ENCODE measurements at regions not wholly inside any gene's neighbourhood (a gene's known extent, or its start where the extent isn't known, plus 50 kb on each side); places are given as distances from the start of the nearest gene placed in this dataset.
"Not testable (repeated sequence)": the region's sequence is repeated elsewhere in the genome, so short reads cannot be mapped to it uniquely, and the experiment has no call there.

GRCh38 chr7:32691965-32692815 is 196.9 kb downstream of the AVL9 start:
- not testable (repeated sequence) for DNase-seq (ENCODE audit: low spot score)

GRCh38 chr7:32688092-32688491 is 192.8 kb downstream of the AVL9 start:
- not testable (repeated sequence) for DNase-seq (ENCODE audit: low spot score)

DNA sequence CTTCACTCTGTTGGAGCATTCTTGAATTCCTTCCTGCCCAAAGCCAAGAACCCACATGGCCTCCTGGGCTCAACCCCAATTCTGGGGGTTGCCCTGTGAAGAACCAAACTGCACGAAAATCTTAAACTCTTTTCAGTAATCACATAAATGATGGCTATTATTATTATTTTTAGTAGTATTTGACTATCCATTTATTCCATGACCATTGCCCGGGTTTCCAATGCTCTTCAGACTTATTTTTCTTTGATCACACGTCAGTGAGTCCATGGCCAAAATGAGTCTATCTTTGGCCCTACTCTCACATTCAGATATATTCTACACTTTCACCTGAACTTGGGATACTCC is 185.9 kb downstream of the AVL9 start:
- DNase-seq (ENCODE audit: low spot score) = no peak

DNA sequence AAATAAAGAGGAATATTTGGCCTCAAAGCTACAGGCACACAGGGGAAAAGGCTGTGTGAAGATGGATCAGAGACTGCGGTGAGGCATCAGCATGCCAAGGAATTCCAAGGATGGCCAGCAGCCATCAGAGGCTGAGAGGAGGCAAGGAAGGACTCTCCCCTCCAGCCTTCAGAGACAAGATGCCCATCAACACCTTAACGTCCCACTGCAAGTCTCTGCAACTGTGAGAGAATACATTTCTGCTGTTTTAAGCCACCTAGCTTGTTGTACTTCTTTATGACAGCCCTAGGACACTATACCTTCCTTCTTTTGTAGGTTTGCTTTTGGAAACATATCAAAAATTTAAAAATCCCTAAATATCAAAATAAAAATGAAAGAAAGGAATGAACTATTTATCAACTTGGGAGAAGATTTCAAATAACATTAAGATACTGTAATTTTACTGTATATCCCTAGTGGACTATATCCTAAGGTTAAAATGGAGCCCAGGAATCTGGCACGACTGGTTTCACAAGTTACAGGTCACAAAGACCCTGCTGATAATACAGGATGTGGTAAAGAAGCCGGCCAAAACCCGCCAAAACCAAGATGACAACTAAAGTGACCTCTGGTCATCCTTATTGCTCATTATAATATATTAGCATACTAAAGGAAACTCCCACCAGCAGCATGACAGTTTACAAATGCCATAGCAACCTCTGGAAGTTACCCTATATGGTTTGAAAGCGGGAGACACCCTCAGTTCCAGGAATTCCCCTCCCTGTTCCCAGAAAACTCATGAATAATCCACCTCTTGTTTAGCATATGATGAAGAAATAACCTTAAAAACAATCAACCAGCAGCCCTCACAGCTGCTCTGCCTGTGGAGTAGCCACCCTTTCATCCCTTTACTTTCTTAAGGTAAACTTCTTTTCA is 185.2 kb downstream of the AVL9 start:
- DNase-seq (ENCODE audit: low spot score) = no peak

- DNase-seq (ENCODE audit: low spot score) = no peak
These were observed 183.9 kb downstream of the AVL9 start for GRCh38 chr7:32679192-32679591.

GRCh38 chr7:32677593-32677992 is 182.3 kb downstream of the AVL9 start:
- no peak for DNase-seq (ENCODE audit: low spot score)

DNA sequence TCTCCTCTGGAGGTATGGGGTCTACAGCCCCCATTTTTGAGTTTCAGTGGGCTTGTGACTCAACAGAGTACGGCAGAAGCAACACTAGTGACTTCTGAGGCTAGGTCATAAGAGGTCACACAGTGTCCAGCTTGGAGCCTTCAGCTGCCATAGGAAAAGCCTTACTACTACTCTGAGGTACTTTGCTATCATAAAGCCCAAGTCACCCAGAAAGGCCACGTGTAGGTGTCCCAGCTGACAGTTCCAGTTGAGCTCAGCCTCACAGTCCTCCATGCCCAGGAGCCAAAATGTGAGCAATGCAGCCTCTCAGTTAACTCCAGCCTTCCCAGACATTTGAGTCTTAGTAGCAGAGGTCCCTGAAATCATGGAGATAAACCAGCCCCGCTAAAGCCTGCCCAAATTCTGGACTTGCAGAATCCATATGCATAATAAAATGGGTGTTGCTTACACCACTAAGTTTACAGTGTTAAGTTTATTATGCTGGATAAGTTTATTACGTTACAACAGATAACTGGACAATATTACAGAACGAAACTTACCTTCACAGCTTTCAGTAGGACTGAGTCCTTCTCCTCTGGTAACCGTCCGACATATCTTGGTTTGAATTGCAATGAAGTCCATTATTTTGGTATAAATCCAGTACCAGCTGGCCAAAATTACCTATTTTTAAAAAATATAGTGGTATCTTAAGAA is 181.1 kb downstream of the AVL9 start:
- no peak for DNase-seq (ENCODE audit: low spot score)

GRCh38 chr7:32673275-32673983 is 178.1 kb downstream of the AVL9 start:
- DNase-seq (ENCODE audit: low spot score) = no peak

GRCh38 chr7:32670110-32671025 is 175.1 kb downstream of the AVL9 start:
- DNase-seq (ENCODE audit: low spot score) = no peak

DNA sequence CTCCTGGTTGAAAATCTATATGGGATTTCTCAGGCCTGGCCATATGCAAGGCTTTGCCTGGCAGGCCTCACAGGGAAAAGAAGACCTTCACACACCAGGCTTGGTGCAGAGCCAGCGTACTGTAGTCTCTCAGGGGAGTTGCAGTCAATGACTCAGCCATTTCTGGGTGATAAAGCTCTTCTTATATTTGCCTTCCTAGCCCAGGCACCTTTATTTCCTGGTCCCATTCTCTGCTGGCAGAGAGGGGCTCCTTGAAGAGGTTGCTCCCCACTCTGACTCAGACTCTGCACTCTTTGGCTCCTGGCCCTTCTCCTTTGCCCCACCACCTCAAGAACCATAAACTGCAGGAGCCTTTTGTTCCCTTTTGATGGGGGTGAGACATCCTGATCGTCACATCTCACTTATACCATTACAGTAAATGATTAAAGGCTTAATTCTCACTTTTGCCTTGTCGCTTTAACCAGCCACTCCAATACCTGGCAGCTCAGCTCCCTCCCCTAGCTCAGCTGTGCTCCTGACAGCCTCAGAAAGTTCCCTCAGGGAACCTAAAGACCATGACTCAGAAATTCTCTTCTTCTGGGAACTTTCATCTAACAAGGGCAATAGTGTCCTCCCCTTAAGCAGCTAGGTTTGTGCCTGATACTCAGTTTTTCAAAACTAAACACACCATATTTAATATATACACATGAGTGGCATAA is 174.0 kb downstream of the AVL9 start:
- DNase-seq (ENCODE audit: low spot score) = not testable (repeated sequence)

- not testable (repeated sequence) for DNase-seq (ENCODE audit: low spot score)
These were observed 173.3 kb downstream of the AVL9 start for GRCh38 chr7:32668387-32669097.

DNA sequence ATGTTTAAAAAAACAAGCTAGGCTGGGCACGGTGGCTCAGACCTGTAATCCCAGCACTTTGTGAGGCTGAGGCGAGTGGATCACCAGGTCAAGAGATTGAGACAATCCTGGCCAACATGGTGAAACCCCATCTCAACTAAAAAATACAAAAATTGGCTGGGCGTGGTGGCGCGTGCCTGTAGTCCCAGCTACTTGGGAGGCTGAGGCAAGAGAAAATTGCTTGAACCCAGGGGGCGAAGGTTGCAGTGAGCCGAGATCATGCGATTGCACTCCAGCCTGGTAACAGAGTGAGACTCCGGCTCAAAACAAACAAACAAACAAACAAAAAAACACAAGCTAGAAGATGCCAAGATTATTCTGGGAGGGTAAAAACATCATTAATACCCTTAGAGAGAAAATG is 172.3 kb downstream of the AVL9 start:
- not testable (repeated sequence) for DNase-seq (ENCODE audit: low spot score)

DNA sequence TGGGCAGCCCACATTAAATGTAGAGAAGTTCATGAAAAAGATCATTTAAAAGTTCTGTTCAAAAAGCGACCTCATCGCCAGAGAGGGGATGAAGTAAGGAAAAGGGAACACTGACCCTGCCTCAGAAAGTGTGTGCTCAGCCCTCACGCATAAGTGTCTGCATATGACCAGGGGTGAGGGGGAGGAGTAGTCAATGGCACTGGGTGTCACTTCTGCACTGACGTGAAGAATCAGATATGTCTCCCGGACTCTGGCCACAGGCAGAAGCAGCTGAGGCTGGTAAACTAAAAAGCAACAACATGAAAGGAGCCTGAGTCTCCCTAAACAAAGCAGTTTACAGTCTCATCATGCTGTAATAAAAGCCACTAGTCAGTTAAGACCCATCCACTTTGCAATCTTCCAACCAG is 168.5 kb downstream of the AVL9 start:
- DNase-seq (ENCODE audit: low spot score) = not testable (repeated sequence)

GRCh38 chr7:32662509-32662908 is 167.2 kb downstream of the AVL9 start:
- DNase-seq (ENCODE audit: low spot score) = not testable (repeated sequence)

- DNase-seq (ENCODE audit: low spot score) = no peak
These were observed 166.6 kb downstream of the AVL9 start for GRCh38 chr7:32661929-32662328.

GRCh38 chr7:32661501-32661900 is 166.2 kb downstream of the AVL9 start:
- no peak for DNase-seq (ENCODE audit: low spot score)

- no peak for DNase-seq (ENCODE audit: low spot score)
These were observed 165.6 kb downstream of the AVL9 start for GRCh38 chr7:32660936-32661335.

DNA sequence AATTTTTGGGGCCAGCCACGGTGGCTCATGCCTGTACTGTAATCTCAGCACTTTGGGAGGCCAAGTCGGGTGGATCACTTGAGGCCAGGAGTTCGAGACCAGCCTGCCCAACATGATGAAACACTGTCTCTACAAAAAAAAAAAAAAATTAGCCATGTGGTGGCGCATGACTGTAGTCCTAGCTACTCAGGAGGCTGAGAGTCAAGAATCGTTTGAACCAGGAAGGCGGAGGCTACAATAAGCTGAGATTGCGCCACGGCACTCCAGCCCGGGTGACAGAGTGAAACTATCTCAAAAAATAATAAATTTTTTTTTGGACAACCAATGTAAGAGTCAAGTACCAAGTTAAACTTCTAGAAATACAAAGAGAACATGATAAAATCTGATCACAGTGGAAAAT is 164.6 kb downstream of the AVL9 start:
- no peak for DNase-seq (ENCODE audit: low spot score)

- no peak for DNase-seq (ENCODE audit: low spot score)
These were observed 163.2 kb downstream of the AVL9 start for GRCh38 chr7:32658467-32658869.

Measured in mesenteric fat pad (tissue), 1 donor.